ENCODE measurements at regions not wholly inside any gene's neighbourhood (a gene's known extent, or its start where the extent isn't known, plus 50 kb on each side); places are given as distances from the start of the nearest gene placed in this dataset.

GRCh38 chr1:182191381-182192115, 130.0 kb upstream of the ZNF648 start:
- TF ChIP-seq CTCF (IDR thresholded peaks at IDR 0.05) = no peak

GRCh38 chr1:182189535-182190066, 128.1 kb upstream of the ZNF648 start:
- no peak for TF ChIP-seq CTCF (IDR thresholded peaks at IDR 0.05)

- no peak for TF ChIP-seq CTCF (IDR thresholded peaks at IDR 0.05)
Measured at GRCh38 chr1:182186757-182187146, 125.2 kb upstream of the ZNF648 start.

GRCh38 chr1:182185842-182186756, 124.6 kb upstream of the ZNF648 start:
- TF ChIP-seq CTCF (IDR thresholded peaks at IDR 0.05) = no peak

GRCh38 chr1:182185136-182185535, 123.6 kb upstream of the ZNF648 start:
- TF ChIP-seq CTCF (IDR thresholded peaks at IDR 0.05) = no peak

GRCh38 chr1:182183606-182184005, 122.1 kb upstream of the ZNF648 start:
- no peak for TF ChIP-seq CTCF (IDR thresholded peaks at IDR 0.05)

- no peak for TF ChIP-seq CTCF (IDR thresholded peaks at IDR 0.05)
Measured at GRCh38 chr1:182182311-182182710, 120.8 kb upstream of the ZNF648 start.

Measured in LNCAP (cell line).